Skeletal muscle tissue (tissue), 3 donors: ENCODE measurements at regions not wholly inside any gene's neighbourhood (a gene's known extent, or its start where the extent isn't known, plus 50 kb on each side); places are given as distances from the start of the nearest gene placed in this dataset.
"Not testable (repeated sequence)": the region's sequence is repeated elsewhere in the genome, so short reads cannot be mapped to it uniquely, and the experiment has no call there.

Experiments
- H3K27ac ChIP-seq: one replicate; pipeline ENCODE4 v1.7.0; 2013; ENCODE audit warnings: mild to moderate bottlenecking, low read depth, low read length, inconsistent platforms
- H3K27me3 ChIP-seq, 3 donors: one replicate each; pipeline ENCODE4 v1.7.0; 2013; ENCODE audit warnings: low read length in 3 of 3; ENCODE audit not compliant: control insufficient read depth in 3 of 3, insufficient read depth in 3 of 3
- H3K36me3 ChIP-seq, 3 donors: one replicate each; pipeline ENCODE4 v1.7.0; 2013; ENCODE audit warnings: low read length in 3 of 3; ENCODE audit not compliant: control insufficient read depth in 3 of 3, insufficient read depth in 3 of 3
- H3K4me1 ChIP-seq, 3 donors: one replicate each; pipeline ENCODE4 v1.7.0; 2013; ENCODE audit warnings: low read length in 3 of 3, mild to moderate bottlenecking in 3 of 3; ENCODE audit not compliant: control insufficient read depth in 3 of 3, insufficient read depth in 3 of 3
- H3K4me3 ChIP-seq, 3 donors: one replicate each; pipeline ENCODE4 v1.7.0; 2013; ENCODE audit warnings: low read length in 3 of 3
- H3K9ac ChIP-seq, 3 donors: one replicate each; pipeline ENCODE4 v1.7.0; 2013; ENCODE audit warnings: low read length in 3 of 3, mild to moderate bottlenecking in 3 of 3, moderate library complexity in 2 of 3, low read depth in 1 of 3
- H3K9me3 ChIP-seq, 3 donors: one replicate each; pipeline ENCODE4 v1.7.0; 2013; ENCODE audit warnings: low read length in 3 of 3; ENCODE audit not compliant: control insufficient read depth in 3 of 3
- donor health status: Osteomylitis.

- Histone ChIP-seq H3K4me1 (no peaks in the 10 kb centered on the region), H3K4me3 (no peak overlapping the region), H3K36me3 (no peaks in the 10 kb centered on the region), H3K27me3 (no peaks in the 10 kb centered on the region), H3K9ac (no peak overlapping the region), H3K27ac (no peak overlapping the region), H3K9me3 (no peaks in the 10 kb centered on the region)
Observed at GRCh38 chr6:12481850-12482249, 191.7 kb downstream of the EDN1 start.

GRCh38 chr6:12482386-12483375 lies 192.5 kb downstream of the EDN1 start:
- Histone ChIP-seq H3K4me3 (no peak overlapping the region), H3K27ac (no peak overlapping the region), H3K36me3 (no peaks in the 10 kb centered on the region), H3K4me1 (no peaks in the 10 kb centered on the region), H3K9ac (no peak overlapping the region), H3K27me3 (no peaks in the 10 kb centered on the region), H3K9me3 (no peaks in the 10 kb centered on the region)

- Histone ChIP-seq H3K9ac (no peak overlapping the region), H3K9me3 (no peaks in the 10 kb centered on the region), H3K36me3 (no peaks in the 10 kb centered on the region), H3K4me1 (no peaks in the 10 kb centered on the region), H3K27ac (no peak overlapping the region), H3K27me3 (no peaks in the 10 kb centered on the region), H3K4me3 (no peak overlapping the region)
Observed at GRCh38 chr6:12483712-12484111, 193.6 kb downstream of the EDN1 start.

GRCh38 chr6:12484519-12484918 lies 194.4 kb downstream of the EDN1 start:
- no peaks in the 10 kb centered on the region for H3K9me3 ChIP-seq
- H3K27ac ChIP-seq = no peak overlapping the region
- H3K27me3 ChIP-seq = no peaks in the 10 kb centered on the region
- no peaks in the 10 kb centered on the region for H3K4me1 ChIP-seq
- no peak overlapping the region for H3K4me3 ChIP-seq
- no peak overlapping the region for H3K9ac ChIP-seq
- H3K36me3 ChIP-seq = no peaks in the 10 kb centered on the region

- H3K4me1 ChIP-seq = no peaks in the 10 kb centered on the region
- H3K36me3 ChIP-seq = no peaks in the 10 kb centered on the region
- H3K4me3 ChIP-seq = no peak overlapping the region
- H3K9me3 ChIP-seq = no peaks in the 10 kb centered on the region
- no peaks in the 10 kb centered on the region for H3K27me3 ChIP-seq
- H3K27ac ChIP-seq = no peak overlapping the region
- no peak overlapping the region for H3K9ac ChIP-seq
Observed at GRCh38 chr6:12485226-12485764, 195.1 kb downstream of the EDN1 start.

- no peaks in the 10 kb centered on the region for H3K27me3 ChIP-seq
- H3K4me1 ChIP-seq = no peaks in the 10 kb centered on the region
- no peaks in the 10 kb centered on the region for H3K9me3 ChIP-seq
- no peak overlapping the region for H3K4me3 ChIP-seq
- H3K9ac ChIP-seq = no peak overlapping the region
- no peaks in the 10 kb centered on the region for H3K36me3 ChIP-seq
- H3K27ac ChIP-seq = no peak overlapping the region
Observed at GRCh38 chr6:12485837-12486236, 195.7 kb downstream of the EDN1 start.

- Histone ChIP-seq H3K27me3 (no peaks in the 10 kb centered on the region), H3K9me3 (peaks cover 0 to 3% (median 0%) of the 10 kb centered on the region in 3 donors), H3K4me3 (no peak overlapping the region), H3K27ac (no peak overlapping the region), H3K4me1 (peaks cover 0 to 3% (median 2%) of the 10 kb centered on the region in 3 donors), H3K36me3 (no peaks in the 10 kb centered on the region), H3K9ac (no peak overlapping the region)
Observed at GRCh38 chr6:12490351-12490903, 200.3 kb downstream of the EDN1 start.

GRCh38 chr6:12490904-12491571 lies 200.9 kb downstream of the EDN1 start:
- no peak overlapping the region for H3K27ac ChIP-seq
- peaks cover 0 to 3% (median 0%) of the 10 kb centered on the region in 3 donors for H3K9me3 ChIP-seq
- peaks cover 0 to 3% (median 2%) of the 10 kb centered on the region in 3 donors for H3K4me1 ChIP-seq
- H3K36me3 ChIP-seq = no peaks in the 10 kb centered on the region
- H3K9ac ChIP-seq = no peak overlapping the region
- no peak overlapping the region for H3K4me3 ChIP-seq
- H3K27me3 ChIP-seq = no peaks in the 10 kb centered on the region

GRCh38 chr6:12492929-12493328 lies 202.8 kb downstream of the EDN1 start:
- H3K27me3 ChIP-seq, H3K27ac ChIP-seq, H3K9me3 ChIP-seq, H3K36me3 ChIP-seq, H3K9ac ChIP-seq, H3K4me3 ChIP-seq, H3K4me1 ChIP-seq: not testable (repeated sequence)
